ENCODE measurements at regions not wholly inside any gene's neighbourhood (a gene's known extent, or its start where the extent isn't known, plus 50 kb on each side); places are given as distances from the start of the nearest gene placed in this dataset.

DNA sequence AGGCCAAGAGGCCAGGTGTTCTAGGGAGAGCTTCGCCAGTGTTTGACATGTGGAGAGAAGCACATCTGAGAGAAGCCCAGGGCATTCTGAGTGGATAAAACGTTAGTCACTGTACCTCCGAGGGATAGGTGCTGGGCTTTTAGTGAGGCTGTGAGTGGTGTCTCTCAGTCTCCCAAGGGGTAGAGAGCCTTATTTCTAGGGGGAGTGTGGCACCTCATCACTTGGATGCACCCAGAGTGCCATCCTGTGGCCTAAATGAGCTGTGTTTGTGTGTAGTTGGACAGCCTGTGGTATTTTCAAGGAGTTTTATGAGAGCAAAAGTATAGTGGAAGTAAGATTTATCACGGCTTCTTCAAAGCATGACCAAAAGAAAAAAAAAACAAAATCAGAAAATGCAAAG is 1046.9 kb upstream of the WWC1 start:
- TF ChIP-seq, protein P1, sequence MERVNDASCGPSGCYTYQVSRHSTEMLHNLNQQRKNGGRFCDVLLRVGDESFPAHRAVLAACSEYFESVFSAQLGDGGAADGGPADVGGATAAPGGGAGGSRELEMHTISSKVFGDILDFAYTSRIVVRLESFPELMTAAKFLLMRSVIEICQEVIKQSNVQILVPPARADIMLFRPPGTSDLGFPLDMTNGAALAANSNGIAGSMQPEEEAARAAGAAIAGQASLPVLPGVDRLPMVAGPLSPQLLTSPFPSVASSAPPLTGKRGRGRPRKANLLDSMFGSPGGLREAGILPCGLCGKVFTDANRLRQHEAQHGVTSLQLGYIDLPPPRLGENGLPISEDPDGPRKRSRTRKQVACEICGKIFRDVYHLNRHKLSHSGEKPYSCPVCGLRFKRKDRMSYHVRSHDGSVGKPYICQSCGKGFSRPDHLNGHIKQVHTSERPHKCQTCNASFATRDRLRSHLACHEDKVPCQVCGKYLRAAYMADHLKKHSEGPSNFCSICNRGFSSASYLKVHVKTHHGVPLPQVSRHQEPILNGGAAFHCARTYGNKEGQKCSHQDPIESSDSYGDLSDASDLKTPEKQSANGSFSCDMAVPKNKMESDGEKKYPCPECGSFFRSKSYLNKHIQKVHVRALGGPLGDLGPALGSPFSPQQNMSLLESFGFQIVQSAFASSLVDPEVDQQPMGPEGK (CRISPR knock-in tag; IDR thresholded peaks at IDR 0.05; ENCODE audit: borderline replicate concordance), result no peak
- TF ChIP-seq, protein P2, sequence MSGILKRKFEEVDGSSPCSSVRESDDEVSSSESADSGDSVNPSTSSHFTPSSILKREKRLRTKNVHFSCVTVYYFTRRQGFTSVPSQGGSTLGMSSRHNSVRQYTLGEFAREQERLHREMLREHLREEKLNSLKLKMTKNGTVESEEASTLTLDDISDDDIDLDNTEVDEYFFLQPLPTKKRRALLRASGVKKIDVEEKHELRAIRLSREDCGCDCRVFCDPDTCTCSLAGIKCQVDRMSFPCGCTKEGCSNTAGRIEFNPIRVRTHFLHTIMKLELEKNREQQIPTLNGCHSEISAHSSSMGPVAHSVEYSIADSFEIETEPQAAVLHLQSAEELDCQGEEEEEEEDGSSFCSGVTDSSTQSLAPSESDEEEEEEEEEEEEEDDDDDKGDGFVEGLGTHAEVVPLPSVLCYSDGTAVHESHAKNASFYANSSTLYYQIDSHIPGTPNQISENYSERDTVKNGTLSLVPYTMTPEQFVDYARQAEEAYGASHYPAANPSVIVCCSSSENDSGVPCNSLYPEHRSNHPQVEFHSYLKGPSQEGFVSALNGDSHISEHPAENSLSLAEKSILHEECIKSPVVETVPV (CRISPR knock-in tag; IDR thresholded peaks at IDR 0.05), result no peak
- no peak for TF ChIP-seq TCF4 (CRISPR knock-in tag; IDR thresholded peaks at IDR 0.05; ENCODE audit: borderline replicate concordance)
- TF ChIP-seq ZFP3 (CRISPR knock-in tag; IDR thresholded peaks at IDR 0.05), result no peak
- TF ChIP-seq, protein P3, sequence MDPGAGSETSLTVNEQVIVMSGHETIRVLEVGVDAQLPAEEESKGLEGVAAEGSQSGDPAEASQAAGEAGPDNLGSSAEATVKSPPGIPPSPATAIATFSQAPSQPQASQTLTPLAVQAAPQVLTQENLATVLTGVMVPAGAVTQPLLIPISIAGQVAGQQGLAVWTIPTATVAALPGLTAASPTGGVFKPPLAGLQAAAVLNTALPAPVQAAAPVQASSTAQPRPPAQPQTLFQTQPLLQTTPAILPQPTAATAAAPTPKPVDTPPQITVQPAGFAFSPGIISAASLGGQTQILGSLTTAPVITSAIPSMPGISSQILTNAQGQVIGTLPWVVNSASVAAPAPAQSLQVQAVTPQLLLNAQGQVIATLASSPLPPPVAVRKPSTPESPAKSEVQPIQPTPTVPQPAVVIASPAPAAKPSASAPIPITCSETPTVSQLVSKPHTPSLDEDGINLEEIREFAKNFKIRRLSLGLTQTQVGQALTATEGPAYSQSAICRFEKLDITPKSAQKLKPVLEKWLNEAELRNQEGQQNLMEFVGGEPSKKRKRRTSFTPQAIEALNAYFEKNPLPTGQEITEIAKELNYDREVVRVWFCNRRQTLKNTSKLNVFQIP (CRISPR knock-in tag; IDR thresholded peaks at IDR 0.05; ENCODE audit: borderline replicate concordance, low read depth), result no peak
- no peak for TF ChIP-seq PPARA (CRISPR knock-in tag; IDR thresholded peaks at IDR 0.05; ENCODE audit: borderline replicate concordance)
- no peak for TF ChIP-seq ZNF70 (CRISPR knock-in tag; IDR thresholded peaks at IDR 0.05)
- TF ChIP-seq CSDC2 (CRISPR knock-in tag; IDR thresholded peaks at IDR 0.05), result no peak
- no peak for TF ChIP-seq TOX (CRISPR knock-in tag; IDR thresholded peaks at IDR 0.05; ENCODE audit: borderline replicate concordance)
- no peak for TF ChIP-seq RARB (CRISPR knock-in tag; IDR thresholded peaks at IDR 0.05)
- no peak for TF ChIP-seq GLIS3 (CRISPR knock-in tag; IDR thresholded peaks at IDR 0.05)
- TF ChIP-seq, protein P4, sequence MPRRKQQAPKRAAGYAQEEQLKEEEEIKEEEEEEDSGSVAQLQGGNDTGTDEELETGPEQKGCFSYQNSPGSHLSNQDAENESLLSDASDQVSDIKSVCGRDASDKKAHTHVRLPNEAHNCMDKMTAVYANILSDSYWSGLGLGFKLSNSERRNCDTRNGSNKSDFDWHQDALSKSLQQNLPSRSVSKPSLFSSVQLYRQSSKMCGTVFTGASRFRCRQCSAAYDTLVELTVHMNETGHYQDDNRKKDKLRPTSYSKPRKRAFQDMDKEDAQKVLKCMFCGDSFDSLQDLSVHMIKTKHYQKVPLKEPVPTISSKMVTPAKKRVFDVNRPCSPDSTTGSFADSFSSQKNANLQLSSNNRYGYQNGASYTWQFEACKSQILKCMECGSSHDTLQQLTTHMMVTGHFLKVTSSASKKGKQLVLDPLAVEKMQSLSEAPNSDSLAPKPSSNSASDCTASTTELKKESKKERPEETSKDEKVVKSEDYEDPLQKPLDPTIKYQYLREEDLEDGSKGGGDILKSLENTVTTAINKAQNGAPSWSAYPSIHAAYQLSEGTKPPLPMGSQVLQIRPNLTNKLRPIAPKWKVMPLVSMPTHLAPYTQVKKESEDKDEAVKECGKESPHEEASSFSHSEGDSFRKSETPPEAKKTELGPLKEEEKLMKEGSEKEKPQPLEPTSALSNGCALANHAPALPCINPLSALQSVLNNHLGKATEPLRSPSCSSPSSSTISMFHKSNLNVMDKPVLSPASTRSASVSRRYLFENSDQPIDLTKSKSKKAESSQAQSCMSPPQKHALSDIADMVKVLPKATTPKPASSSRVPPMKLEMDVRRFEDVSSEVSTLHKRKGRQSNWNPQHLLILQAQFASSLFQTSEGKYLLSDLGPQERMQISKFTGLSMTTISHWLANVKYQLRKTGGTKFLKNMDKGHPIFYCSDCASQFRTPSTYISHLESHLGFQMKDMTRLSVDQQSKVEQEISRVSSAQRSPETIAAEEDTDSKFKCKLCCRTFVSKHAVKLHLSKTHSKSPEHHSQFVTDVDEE (CRISPR knock-in tag; IDR thresholded peaks at IDR 0.05), result no peak
- no peak for TF ChIP-seq ARNTL (CRISPR knock-in tag; IDR thresholded peaks at IDR 0.05; ENCODE audit: borderline replicate concordance, low read depth)
- no peak for TF ChIP-seq ZNF565 (CRISPR knock-in tag; conservative IDR thresholded peaks at IDR 0.05; ENCODE audit: low read depth)

All from SK-N-SH treated with all-trans-retinoic acid at 6 μM for 48 hours (cell line).